ENCODE measurements at regions not wholly inside any gene's neighbourhood (a gene's known extent, or its start where the extent isn't known, plus 50 kb on each side); places are given as distances from the start of the nearest gene placed in this dataset.

DNA sequence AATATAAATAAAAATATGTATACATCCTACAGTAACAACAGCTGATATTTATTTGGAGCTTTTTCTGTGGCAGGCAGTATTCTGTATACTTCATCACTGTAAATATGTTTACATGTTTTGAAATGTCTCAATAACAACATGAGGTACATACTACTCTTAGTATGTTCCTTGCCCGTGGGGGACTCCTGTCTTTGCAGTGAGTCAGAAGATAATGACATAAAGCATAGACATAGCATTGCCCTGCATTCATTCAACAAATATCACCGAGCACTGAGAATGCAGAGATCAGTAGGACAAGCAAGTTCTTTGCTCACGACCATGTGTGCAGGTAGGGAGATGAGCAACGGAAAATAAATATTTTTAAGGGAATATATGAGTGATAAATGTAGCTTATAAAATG is 246.5 kb downstream of the LTN1 start:
- DNase-seq, result no peak

DNA sequence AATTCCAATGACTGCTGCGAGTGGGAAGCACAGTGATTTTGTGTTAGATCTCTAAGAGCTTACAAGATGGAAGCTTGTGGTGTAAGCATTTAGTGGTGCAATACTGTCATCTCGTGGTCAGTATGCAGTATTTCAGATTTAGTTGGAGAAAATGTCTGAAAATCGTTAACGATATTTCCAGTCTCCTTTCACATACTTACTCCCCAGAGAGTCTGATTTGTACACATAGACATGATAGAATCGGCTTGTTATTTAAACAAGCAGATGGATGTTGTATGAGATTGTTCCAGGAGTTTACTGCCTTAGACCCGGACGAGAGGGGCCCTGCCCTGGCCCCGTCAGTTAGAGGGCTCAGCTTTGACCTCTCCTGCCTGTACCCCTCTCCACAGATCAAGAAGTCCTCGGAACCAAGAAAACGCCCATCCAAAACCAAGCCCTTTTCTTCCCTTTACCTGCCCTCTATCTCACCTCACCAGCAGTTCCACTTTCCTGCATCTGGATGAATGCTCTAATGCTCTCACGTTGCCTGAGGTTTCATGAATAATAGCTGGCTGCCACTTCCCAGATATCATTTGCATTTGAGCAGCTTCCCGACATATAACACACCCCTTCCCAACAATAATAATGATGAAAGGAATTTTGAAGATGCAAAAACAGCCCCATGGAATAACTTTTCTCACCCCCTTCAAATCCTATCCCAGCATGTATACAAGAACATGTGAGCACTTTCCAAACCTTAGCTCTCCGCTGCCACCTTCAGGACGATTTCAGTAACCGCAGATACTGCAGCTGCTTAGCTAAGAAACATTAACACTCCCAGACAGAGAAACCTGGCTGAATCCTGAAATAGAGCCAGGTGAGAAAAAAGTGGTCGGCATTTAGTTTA is 247.3 kb downstream of the LTN1 start:
- peak; percentile 57 for DNase-seq

- DNase-seq, result no peak
Observed at GRCh38 chr21:28743723-28744122, 249.0 kb downstream of the LTN1 start.

DNA sequence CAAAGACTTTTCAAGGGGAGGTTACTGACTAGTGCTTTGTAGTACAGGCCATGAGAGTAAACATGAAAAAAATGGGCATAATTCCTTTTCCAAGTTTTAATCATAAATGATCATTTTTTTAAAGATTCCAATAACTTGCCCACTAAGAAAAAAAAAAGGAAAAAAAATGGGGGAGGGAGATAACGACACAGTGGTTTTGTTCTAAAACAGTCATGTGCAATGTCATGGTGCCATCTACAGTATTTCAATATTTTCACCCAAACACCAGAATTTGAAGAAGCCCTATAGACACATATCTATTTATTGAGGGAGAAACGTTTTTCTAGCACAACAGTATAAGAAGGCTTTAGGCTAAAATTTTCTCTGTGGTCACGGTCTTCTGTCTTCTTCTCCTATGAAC is 250.2 kb downstream of the LTN1 start:
- no peak for DNase-seq

DNA sequence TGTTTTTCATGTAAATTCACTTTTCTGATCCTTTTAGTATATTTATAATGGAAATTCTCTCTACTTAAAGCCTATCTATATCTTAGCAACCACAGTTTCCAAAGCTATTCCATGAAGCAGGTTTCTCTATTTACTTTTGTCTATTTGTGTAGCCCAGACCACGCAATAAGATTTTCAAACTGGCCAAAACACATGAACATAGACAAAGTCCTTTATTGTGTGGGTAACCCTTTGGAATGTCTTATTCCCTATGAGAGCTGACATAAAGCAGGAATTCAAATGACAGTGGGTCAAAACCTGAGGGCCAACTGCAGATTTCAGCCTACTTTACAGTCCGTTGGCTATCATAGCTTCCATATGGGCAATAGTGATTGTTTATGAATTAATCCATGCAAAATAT is 252.6 kb downstream of the LTN1 start:
- no peak for DNase-seq

GRCh38 chr21:28738882-28739281 is 253.8 kb downstream of the LTN1 start:
- DNase-seq, result no peak

DNA sequence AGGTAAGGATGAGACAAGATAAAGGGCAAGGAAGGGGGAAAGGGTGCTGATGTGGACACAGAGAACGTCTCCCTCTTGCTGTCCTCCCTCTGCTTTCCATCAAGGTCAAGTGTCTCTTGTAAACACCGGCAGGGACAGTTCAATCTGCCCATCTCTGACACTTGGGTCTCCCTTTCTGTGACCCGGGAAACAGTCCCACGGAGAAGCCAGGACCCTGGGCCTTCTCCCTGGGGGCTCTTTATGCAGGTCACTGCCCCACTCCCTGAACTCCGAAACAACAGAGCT is 254.3 kb downstream of the LTN1 start:
- no peak for DNase-seq

- DNase-seq, result no peak
Observed at GRCh38 chr21:28737674-28738419, 254.8 kb downstream of the LTN1 start.

DNA sequence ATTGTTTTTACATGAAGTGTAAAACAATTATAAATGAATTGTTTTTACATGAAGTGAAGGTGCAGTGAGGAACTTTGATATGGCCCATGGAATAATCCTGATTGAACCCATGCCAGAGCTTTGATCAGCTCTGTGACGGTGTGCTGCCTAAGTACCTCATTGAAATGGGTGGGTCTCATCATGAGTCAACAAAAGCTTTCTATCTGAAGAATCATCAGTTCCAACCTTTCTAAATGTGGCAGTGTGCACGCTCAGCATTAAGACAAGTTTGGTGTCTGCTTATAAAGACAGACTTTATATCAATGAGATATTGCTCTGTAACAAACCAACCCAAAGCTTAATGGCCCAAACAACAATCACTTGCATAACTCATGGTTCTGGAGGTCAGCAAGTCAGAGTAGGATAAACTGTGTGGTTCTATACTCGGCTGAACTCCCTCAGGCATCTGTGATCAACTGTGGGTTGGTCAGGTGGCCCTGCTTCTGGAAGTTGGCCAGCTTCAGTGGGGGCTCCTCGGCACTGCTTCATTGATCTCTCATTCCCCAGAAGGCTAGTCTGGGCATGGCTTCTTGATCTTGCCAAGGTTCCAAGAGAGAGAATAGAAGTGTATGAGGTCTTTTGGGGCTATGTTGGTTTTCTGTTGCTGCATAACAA is 258.0 kb downstream of the LTN1 start:
- no peak for DNase-seq

DNA sequence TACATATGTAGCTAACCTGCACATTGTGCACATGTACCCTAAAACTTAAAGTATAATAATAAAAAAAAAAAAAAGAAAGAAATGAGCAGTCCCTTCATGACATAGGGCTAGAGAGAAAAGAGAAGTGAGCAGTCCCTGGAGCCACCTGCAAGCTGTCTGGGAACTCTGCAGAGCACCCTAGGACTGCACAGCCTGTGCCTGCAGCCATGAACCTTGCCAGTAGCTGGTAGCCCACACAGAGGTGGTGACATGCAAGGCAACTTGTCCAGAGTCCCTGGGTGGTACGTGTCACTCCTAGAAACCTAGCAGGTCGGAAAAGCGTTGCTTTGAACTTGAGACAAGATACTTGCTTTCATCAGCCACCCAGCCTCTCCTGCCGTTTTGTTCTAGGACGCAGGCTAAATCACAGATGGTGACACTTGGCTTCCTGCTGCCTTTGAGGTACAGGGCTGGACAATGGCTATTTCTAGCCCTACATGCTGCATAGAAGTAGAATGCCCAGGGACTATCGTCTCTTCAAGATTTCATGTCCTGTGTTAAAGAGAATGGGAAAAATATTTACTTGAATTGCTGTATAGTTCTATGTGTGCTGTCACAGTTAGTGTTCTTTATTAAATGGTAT is 260.9 kb downstream of the LTN1 start:
- DNase-seq, result no peak

GRCh38 chr21:28729887-28730286 is 262.8 kb downstream of the LTN1 start:
- no peak for DNase-seq

GRCh38 chr21:28727809-28728208 is 264.9 kb downstream of the LTN1 start:
- no peak for DNase-seq

DNA sequence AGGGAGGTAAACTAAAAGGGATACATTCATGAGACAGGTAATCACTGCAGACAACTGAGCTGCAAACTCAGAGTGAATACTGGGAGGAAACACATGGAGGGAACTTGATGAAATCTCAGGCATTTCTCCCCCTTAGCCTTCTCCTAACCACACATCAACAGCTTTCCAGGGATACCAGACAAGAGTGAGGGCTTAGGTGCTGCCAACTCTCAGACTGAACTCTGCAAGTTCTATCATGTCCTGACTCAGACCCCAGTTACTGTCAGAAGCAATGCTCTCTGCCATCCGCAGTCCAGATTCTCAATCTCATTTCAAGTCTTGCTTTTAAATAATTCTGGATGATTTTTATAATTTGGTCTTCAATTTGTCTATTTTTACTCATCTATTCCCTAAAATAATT is 267.3 kb downstream of the LTN1 start:
- DNase-seq, result no peak

DNA sequence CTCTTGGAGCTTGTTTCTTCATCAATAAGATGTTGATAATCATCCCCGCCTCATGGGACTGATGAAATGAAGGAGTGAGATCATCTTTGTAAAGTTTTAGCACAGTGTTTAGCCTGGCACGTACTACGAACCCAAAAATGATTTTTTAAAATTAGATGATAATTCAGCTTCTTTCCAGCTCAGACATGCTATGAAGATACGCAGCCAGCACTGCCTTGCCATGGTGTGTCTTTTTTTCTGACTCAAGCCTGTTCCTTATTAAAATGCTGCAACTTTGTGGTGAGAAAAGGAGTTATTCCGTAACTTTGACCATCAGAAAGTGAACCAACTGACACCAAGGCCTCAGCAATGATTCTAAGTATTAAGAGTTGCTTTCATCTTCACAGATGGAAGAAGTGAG is 269.0 kb downstream of the LTN1 start:
- DNase-seq, result no peak

DNA sequence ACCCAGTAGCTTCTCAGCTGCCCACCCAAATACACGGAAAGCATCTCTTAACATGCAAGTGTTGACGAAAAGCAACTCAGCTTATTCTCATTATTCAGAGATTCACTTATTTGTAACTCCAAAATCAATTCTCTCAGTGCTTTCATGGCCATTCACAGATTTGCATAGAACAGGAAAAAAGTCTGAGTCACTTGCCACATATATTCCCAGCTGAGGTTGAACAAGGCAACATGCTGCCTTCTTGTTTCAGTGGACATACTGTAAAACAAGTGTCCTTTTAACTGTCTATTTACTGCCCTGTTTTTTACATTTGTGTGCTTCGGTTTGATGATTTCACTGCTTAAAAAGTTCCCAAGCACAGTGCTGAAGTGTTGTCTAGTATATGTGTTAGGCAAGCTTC is 273.0 kb downstream of the LTN1 start:
- DNase-seq, result no peak

DNA sequence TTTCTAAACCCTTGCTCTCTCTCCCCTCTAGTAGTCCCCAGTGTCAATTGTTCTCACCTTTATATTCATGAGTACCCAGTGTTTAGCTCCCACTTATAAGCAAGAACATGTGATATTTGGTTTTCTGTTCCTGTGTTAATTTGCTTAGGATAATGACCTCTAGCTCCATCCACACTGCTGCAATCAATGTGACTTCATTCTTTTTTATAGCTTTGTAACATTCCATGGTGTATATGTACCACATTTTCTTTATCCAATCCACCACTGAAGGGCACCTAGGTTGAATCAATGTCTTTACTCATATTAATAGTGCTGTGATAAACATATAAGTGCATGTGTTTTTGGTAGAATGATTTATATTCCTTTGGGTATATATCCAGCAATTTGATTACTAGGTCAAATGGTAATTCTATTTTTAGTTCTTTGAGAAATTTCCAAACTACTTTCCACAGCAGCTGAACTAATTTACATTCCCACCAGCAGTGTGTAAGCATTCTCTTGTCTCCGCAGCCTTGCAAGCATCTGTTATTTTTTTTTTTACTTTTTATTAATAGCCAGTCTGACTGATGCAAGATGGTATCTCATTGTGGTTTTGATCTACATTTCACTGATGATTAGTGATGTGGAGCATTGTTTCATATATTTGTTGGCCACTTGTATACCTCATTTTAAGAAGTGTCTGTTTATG is 277.8 kb downstream of the LTN1 start:
- no peak for DNase-seq

- no peak for DNase-seq
Observed at GRCh38 chr21:28712411-28712810, 280.3 kb downstream of the LTN1 start.

- DNase-seq, result no peak
Observed at GRCh38 chr21:28705616-28706015, 287.1 kb downstream of the LTN1 start.

DNA sequence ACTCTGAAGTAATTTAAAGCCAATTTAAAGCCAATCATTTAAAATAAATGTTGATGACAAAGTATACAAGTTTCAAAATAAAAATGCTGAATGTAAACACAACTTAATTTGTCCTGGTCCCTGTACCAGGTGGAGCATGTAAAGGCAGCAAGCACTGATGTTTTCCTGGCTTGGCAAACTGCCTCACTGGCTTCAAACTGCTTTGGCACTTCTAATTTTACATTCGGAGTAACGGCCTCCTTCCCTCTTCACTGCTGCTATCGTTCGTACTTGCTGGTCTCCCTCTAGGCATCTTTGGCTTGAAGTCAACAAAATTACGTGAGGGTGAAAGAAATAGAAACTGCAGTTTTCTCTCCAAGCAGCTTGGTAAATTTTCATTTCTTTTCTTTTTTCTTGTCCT is 287.9 kb downstream of the LTN1 start:
- no peak for DNase-seq

DNA sequence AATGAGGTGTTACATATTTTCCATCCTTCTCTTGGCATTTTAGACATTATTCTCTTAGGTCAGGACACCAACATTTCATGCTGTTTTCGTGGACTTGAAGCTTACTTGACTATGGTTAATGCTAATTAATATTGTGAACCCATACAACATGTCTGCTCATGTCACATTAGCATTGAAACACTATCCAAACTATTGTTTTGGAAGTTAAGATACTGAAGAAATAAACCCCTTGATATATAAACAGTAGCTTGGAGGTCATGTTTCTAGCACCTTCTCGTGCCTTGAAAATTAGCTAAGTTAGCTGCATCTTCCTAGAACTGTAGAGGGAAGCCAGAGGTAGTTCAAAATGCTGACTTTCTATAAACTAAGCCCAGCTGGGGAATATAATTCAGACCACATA is 288.8 kb downstream of the LTN1 start:
- no peak for DNase-seq

DNA sequence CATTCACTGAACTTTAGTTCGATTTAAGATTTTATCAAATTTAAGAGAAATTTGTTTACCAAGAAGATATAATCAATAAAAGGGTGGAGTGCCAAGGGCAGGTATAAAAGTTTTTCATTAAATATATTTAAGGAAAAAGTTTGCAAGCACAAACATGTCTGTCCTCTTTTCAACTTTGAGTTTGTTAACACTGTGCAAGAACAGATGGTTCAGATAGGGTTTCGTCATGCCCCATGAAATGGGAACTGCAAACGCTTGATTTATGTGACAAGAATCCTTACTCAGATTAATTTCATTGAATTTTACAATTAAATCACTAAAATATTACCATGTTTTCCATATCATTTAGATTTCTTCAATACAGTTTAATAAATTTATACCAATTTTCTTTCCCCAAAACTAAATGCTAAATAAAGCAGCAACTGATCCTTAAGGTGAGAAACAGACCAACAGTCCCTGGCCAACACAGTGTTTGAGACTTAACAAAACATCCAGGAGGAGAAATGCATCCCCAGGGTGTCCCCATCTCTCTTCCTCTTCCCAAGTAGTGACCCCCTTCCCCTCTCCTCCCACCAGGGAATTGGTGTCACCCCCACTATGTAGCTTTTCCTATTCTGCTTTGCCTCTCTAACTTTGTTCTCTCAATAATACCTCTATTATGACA is 292.9 kb downstream of the LTN1 start:
- no peak for DNase-seq

DNA sequence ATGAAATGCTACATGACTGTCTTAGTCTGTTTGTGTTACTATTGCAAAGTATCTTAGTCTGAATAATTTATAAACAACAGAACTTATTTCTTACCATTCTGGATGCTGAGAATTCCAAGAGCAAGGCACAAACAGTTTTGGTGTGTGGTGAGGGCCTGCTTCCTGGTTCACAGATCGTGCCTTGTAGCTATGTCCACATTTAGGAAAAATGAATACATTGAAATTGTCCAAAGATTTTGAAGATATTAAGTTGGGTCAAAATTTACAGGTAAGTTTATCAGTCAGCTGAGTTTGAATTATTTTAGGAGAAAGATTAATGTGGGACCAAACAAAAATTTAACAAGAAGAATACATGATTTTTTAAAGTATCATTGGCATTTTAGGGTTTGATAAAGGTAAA is 293.5 kb downstream of the LTN1 start:
- no peak for DNase-seq
